ENCODE measurements at regions not wholly inside any gene's neighbourhood (a gene's known extent, or its start where the extent isn't known, plus 50 kb on each side); places are given as distances from the start of the nearest gene placed in this dataset.
"Not testable (repeated sequence)": the region's sequence is repeated elsewhere in the genome, so short reads cannot be mapped to it uniquely, and the experiment has no call there.

DNA sequence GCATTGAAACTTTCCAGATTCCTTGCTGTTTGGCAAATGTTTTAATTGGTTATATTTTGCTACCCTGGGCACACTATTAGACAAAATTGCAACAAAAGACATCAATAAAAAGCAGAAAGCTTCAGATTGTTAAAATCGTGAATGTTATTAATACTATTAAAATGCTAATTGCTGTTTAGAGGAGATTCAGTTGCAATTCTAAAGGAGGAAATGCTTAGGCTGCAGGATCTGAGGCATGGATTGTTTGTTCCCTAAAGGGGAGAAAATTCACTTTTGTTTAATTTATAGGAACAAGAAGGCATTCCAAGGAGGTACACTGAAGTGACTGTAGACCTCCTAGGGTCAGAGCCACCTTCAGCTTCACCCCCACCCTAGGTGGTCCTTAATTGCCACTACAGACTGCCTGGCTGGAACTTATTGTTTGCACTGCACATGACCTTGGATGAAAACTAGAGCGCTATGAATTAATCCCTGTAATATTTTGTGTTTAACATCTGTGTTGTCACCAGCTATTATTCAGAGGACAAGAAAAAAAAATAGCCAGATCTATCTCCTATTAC lies 1266.9 kb upstream of the ADGRL2 start:
- Histone ChIP-seq H3K27ac (no peak overlapping the region), H3K4me1 (peaks cover 0 to 18% (median 10%) of the 10 kb centered on the region in 4 donors), H3K27me3 (no peaks in the 10 kb centered on the region), H3K36me3 (no peaks in the 10 kb centered on the region), H3K9me3 (no peaks in the 10 kb centered on the region), H3K4me3 (no peak overlapping the region)
- TF ChIP-seq POLR2A (IDR thresholded peaks at IDR 0.05) = no peak
- TF ChIP-seq, protein P1, sequence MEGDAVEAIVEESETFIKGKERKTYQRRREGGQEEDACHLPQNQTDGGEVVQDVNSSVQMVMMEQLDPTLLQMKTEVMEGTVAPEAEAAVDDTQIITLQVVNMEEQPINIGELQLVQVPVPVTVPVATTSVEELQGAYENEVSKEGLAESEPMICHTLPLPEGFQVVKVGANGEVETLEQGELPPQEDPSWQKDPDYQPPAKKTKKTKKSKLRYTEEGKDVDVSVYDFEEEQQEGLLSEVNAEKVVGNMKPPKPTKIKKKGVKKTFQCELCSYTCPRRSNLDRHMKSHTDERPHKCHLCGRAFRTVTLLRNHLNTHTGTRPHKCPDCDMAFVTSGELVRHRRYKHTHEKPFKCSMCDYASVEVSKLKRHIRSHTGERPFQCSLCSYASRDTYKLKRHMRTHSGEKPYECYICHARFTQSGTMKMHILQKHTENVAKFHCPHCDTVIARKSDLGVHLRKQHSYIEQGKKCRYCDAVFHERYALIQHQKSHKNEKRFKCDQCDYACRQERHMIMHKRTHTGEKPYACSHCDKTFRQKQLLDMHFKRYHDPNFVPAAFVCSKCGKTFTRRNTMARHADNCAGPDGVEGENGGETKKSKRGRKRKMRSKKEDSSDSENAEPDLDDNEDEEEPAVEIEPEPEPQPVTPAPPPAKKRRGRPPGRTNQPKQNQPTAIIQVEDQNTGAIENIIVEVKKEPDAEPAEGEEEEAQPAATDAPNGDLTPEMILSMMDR (IDR thresholded peaks at IDR 0.05) = no peak
- no peak for TF ChIP-seq POLR2AphosphoS5 (IDR thresholded peaks at IDR 0.05)
- TF ChIP-seq EP300 (IDR thresholded peaks at IDR 0.05) = no peak
- 35% methylated on average over 2 of the region's 2 CpGs for WGBS, 2 donors
- intact Hi-C loops (cut with DNase I) = no loop called here
- no peak for DNase-seq

GRCh38 chr1:80533093-80533492 lies 1267.6 kb upstream of the ADGRL2 start:
- Histone ChIP-seq H3K27ac (no peak overlapping the region), H3K4me3 (no peak overlapping the region), H3K4me1 (peaks cover 0 to 18% (median 10%) of the 10 kb centered on the region in 4 donors), H3K27me3 (no peaks in the 10 kb centered on the region), H3K36me3 (no peaks in the 10 kb centered on the region), H3K9me3 (no peaks in the 10 kb centered on the region)
- 39 to 67% methylated on average over 2 of the region's 2 CpGs for WGBS, 2 donors
- TF ChIP-seq POLR2AphosphoS5 (IDR thresholded peaks at IDR 0.05) = no peak
- TF ChIP-seq, protein P1 (IDR thresholded peaks at IDR 0.05) = no peak
- TF ChIP-seq POLR2A (IDR thresholded peaks at IDR 0.05) = no peak
- no peak for TF ChIP-seq EP300 (IDR thresholded peaks at IDR 0.05)
- no peak for DNase-seq
- intact Hi-C loops (cut with DNase I) = no loop called here

DNA sequence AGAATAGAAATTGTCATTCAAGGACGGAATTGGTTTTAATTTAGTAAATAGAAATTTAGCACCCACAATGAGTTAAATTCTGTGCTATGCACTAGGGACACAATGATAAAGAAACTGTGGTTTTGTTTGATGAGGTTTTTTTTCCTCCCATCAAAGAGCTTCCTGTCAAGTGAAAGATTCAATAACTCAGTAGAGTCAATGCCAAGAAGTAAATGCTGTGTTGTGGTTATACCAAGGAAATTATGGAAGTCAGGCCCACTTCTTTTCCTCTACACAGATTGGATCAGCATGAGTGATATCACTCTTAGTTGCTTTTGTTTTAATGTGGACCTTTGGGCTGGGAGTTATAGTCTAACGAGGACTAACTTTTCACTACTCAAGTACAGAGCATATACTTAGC lies 1269.6 kb upstream of the ADGRL2 start:
- H3K4me3 ChIP-seq = no peak overlapping the region
- no peak overlapping the region for H3K27ac ChIP-seq
- no peak for DNase-seq
- no peaks in the 10 kb centered on the region for H3K9me3 ChIP-seq
- intact Hi-C loops (cut with DNase I) = no loop called here
- TF ChIP-seq POLR2A (IDR thresholded peaks at IDR 0.05) (no peak), EP300 (IDR thresholded peaks at IDR 0.05) (no peak), POLR2AphosphoS5 (IDR thresholded peaks at IDR 0.05) (no peak)
- TF ChIP-seq, protein P1 (IDR thresholded peaks at IDR 0.05) = no peak
- no peaks in the 10 kb centered on the region for H3K36me3 ChIP-seq
- H3K27me3 ChIP-seq = no peaks in the 10 kb centered on the region
- 52 to 54% methylated on average over 2 of the region's 2 CpGs for WGBS, 2 donors
- peaks cover 0 to 18% (median 10%) of the 10 kb centered on the region in 4 donors for H3K4me1 ChIP-seq

- Histone ChIP-seq H3K4me1 (peaks cover 0 to 16% (median 10%) of the 10 kb centered on the region in 4 donors), H3K27ac (no peak overlapping the region), H3K4me3 (no peak overlapping the region), H3K27me3 (no peaks in the 10 kb centered on the region), H3K36me3 (no peaks in the 10 kb centered on the region), H3K9me3 (no peaks in the 10 kb centered on the region)
- WGBS, 2 donors = 84 to 88% methylated on average over 2 of the region's 2 CpGs
- no peak for DNase-seq
- intact Hi-C loops (cut with DNase I) = no loop called here
- TF ChIP-seq EP300 (IDR thresholded peaks at IDR 0.05) = no peak
- TF ChIP-seq POLR2AphosphoS5 (IDR thresholded peaks at IDR 0.05) = no peak
- TF ChIP-seq POLR2A (IDR thresholded peaks at IDR 0.05) = no peak
- TF ChIP-seq, protein P1 (IDR thresholded peaks at IDR 0.05) = no peak
These were observed 1271.2 kb upstream of the ADGRL2 start for GRCh38 chr1:80529546-80529945.

- WGBS, 2 donors = 78 to 84% methylated on average over 1 of the region's 1 CpG
These were observed 1276.9 kb upstream of the ADGRL2 start for GRCh38 chr1:80523861-80524260.

DNA sequence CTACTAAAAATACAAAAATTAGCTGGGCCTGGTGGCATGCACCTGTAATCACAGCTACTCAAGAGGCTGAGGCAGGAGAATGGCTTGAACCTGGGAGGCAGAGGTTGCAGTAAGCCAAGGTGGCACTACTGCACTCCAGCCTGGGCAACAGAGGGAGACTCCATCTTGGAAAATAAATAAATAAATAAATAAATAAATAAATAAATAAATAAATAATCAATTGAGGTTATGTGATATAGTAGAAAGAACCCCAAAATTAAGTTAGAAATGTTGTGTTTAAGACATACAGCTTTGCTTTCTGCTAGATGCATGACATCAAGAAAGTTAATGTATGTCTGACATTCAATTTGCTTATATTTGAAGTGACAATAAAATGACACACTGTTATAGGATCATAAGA lies 1277.7 kb upstream of the ADGRL2 start:
- H3K4me3 ChIP-seq; H3K27me3 ChIP-seq; H3K27ac ChIP-seq; H3K4me1 ChIP-seq; DNase-seq; H3K9me3 ChIP-seq; H3K36me3 ChIP-seq; intact Hi-C loops (cut with DNase I): not testable (repeated sequence)

More at GRCh38 chr1:80523861-80524260, 1276.9 kb upstream of the ADGRL2 start:
- TF ChIP-seq POLR2A (IDR thresholded peaks at IDR 0.05) (no peak), EP300 (IDR thresholded peaks at IDR 0.05) (no peak), POLR2AphosphoS5 (IDR thresholded peaks at IDR 0.05) (no peak)
- TF ChIP-seq, protein P1 (IDR thresholded peaks at IDR 0.05) = no peak
- no peak for DNase-seq
- Histone ChIP-seq H3K27ac (no peak overlapping the region), H3K36me3 (no peaks in the 10 kb centered on the region), H3K4me1 (no peaks in the 10 kb centered on the region), H3K4me3 (no peak overlapping the region), H3K27me3 (no peaks in the 10 kb centered on the region), H3K9me3 (no peaks in the 10 kb centered on the region)
- intact Hi-C loops (cut with DNase I) = no loop called here

Measured in sigmoid colon (tissue), 6 donors.